WTC11 (cell line): ENCODE measurements at regions not wholly inside any gene's neighbourhood (a gene's known extent, or its start where the extent isn't known, plus 50 kb on each side); places are given as distances from the start of the nearest gene placed in this dataset.

Source experiments
- ATAC-seq: fragments of 200-7000 bp; cut with Tn5 transposase; 2 replicates; pipeline ENCODE4 v1.10.0; 2021; ENCODE audit warnings: mild to moderate bottlenecking, moderate library complexity
- CTCF ChIA-PET: fragments of 300-600 bp; sonication (Branson Sonifier 250); formaldehyde crosslinking; loops from one replicate; lab custom pipeline; 2021; ENCODE audit warnings: antibody characterized with exemption; lab: Charles Lee
- POLR2A ChIA-PET: fragments of 350-600 bp; sonication (Branson Sonifier 250); formaldehyde crosslinking; loops from one replicate; lab custom pipeline; 2021; ENCODE audit warnings: antibody characterized with exemption; lab: Charles Lee
- DNase-seq: peaks from one replicate; pipeline ENCODE4 v3.0.0; 2021; ENCODE audit warnings: low spot score
- H3K27ac Mint-ChIP-seq: 2 replicates; pipeline ENCODE4 v1.8.0; 2021; ENCODE audit warnings: mixed read lengths
- H3K27me3 Mint-ChIP-seq: 2 replicates; pipeline ENCODE4 v1.8.0; 2021; ENCODE audit warnings: low read depth, mild to moderate bottlenecking, moderate library complexity, mixed read lengths
- H3K36me3 Mint-ChIP-seq: 2 replicates; pipeline ENCODE4 v1.8.0; 2021; ENCODE audit warnings: mixed read lengths
- H3K4me1 Mint-ChIP-seq: 2 replicates; pipeline ENCODE4 v1.8.0; 2022; ENCODE audit warnings: mixed read lengths
- H3K4me3 Mint-ChIP-seq: 2 replicates; pipeline ENCODE4 v1.8.0; 2021; ENCODE audit warnings: mild to moderate bottlenecking, moderate library complexity, mixed read lengths
- H3K9me3 Mint-ChIP-seq: 2 replicates; pipeline ENCODE4 v1.8.0; 2021; ENCODE audit warnings: mixed read lengths
- ARID4B ChIP-seq: sonication (generic); formaldehyde crosslinking; IDR thresholded peaks from 2 replicates; pipeline ENCODE4 v1.8.0; 2023; ENCODE audit warnings: missing genetic modification reagents, mild to moderate bottlenecking, borderline replicate concordance
- CTCF ChIP-seq: fragments of 200-600 bp; IDR thresholded peaks from 2 replicates; pipeline ENCODE4 v1.8.0; 2022; ENCODE audit warnings: antibody characterized with exemption
- E2F1 ChIP-seq: sonication (generic); formaldehyde crosslinking; IDR thresholded peaks from 2 replicates; pipeline ENCODE4 v1.8.0; 2022; ENCODE audit warnings: mild to moderate bottlenecking, missing genetic modification reagents
- ELF4 ChIP-seq: sonication (generic); formaldehyde crosslinking; IDR thresholded peaks from 2 replicates; pipeline ENCODE4 v1.8.1; 2022; ENCODE audit warnings: low read depth, mild to moderate bottlenecking, moderate library complexity, missing genetic modification reagents
- GTF2I ChIP-seq: fragments of 250-450 bp; sonication (Bioruptor Pico); conservative IDR thresholded peaks from 2 replicates; pipeline ENCODE4 v1.4.0; 2021; ENCODE audit warnings: mild to moderate bottlenecking
- IRF1 ChIP-seq: sonication (generic); formaldehyde crosslinking; IDR thresholded peaks from 2 replicates; pipeline ENCODE4 v1.8.0; 2023; ENCODE audit warnings: missing genetic modification reagents
- MXD4 ChIP-seq: fragments of 250-450 bp; sonication (Bioruptor Pico); IDR thresholded peaks from 2 replicates; pipeline ENCODE4 v1.8.0; 2021; ENCODE audit warnings: mild to moderate bottlenecking, moderate library complexity, borderline replicate concordance
- NFATC4 ChIP-seq: fragments of 250-450 bp; sonication (Bioruptor Pico); IDR thresholded peaks from 2 replicates; pipeline ENCODE4 v1.9.0; 2021; ENCODE audit warnings: mild to moderate bottlenecking
- PRDM15 ChIP-seq: sonication (generic); formaldehyde crosslinking; IDR thresholded peaks from 2 replicates; pipeline ENCODE4 v1.8.0; 2022; ENCODE audit warnings: missing genetic modification reagents
- PRRX2 ChIP-seq: fragments of 250-450 bp; sonication (Bioruptor Pico); IDR thresholded peaks from 2 replicates; pipeline ENCODE4 v1.8.0; 2021; ENCODE audit warnings: mild to moderate bottlenecking
- ZNF232 ChIP-seq: sonication (generic); formaldehyde crosslinking; IDR thresholded peaks from 2 replicates; pipeline ENCODE4 v1.8.0; 2022; ENCODE audit warnings: mild to moderate bottlenecking, missing genetic modification reagents
- TF ChIP-seq, protein P1 (sequence below): fragments of 250-450 bp; sonication (Bioruptor Pico); IDR thresholded peaks from 2 replicates; pipeline ENCODE4 v1.8.0; 2021; ENCODE audit warnings: mild to moderate bottlenecking
- TF ChIP-seq, protein P2 (sequence below): sonication (generic); formaldehyde crosslinking; conservative IDR thresholded peaks from 2 replicates; pipeline ENCODE4 v1.8.1; 2023; ENCODE audit warnings: mild to moderate bottlenecking, low read depth, missing genetic modification reagents, moderate library complexity
- TF ChIP-seq, protein P3 (sequence below): sonication (generic); formaldehyde crosslinking; IDR thresholded peaks from 2 replicates; pipeline ENCODE4 v1.8.1; 2023; ENCODE audit warnings: mild to moderate bottlenecking, missing genetic modification reagents, moderate library complexity

DNA sequence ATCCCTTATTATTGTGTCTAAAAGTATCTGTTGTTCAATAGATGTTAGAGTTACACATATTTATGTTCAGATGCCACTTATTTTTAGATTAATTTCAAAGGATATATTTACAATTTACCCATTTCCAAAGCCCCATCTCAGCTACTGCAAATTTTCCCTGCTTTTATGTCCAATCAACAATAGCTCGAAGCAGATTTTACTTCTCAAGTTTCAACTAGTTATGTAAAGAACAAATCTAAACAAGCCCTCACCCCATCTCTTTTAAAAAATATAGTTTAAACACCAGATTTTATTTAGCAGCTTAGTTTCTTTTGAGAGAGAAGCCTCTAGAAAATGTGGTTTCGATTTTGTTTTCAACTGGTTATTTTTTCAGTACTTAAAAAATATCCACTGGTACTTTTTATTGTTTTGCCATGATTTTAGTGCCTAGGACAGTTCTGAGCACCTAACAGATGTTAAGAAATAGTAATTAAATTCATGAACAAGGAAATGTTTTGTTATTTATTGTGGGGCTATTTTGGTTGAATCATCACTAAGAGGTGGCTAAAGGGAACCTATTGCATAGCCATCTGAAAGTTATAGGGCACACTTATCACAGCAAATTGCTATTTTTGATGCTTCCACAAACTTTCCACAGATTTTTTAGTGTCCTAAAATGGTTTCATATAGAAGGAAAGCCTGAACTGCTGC is 96.2 kb upstream of the BMP4 start:
- Mint-ChIP-seq H3K9me3 (no peaks in the 10 kb centered on the region), H3K36me3 (no peaks in the 10 kb centered on the region), H3K4me3 (no peak overlapping the region), H3K4me1 (no peaks in the 10 kb centered on the region), H3K27me3 (no peaks in the 10 kb centered on the region), H3K27ac (no peak overlapping the region)
- TF ChIP-seq ARID4B (CRISPR knock-in tag) (no peak), PRRX2 (no peak), IRF1 (CRISPR knock-in tag) (no peak), ZNF232 (CRISPR knock-in tag) (no peak), GTF2I (CRISPR knock-in tag) (no peak), CTCF (no peak), PRDM15 (CRISPR knock-in tag) (no peak), NFATC4 (no peak), E2F1 (no peak), ELF4 (no peak), MXD4 (CRISPR knock-in tag) (no peak)
- TF ChIP-seq, protein P1, sequence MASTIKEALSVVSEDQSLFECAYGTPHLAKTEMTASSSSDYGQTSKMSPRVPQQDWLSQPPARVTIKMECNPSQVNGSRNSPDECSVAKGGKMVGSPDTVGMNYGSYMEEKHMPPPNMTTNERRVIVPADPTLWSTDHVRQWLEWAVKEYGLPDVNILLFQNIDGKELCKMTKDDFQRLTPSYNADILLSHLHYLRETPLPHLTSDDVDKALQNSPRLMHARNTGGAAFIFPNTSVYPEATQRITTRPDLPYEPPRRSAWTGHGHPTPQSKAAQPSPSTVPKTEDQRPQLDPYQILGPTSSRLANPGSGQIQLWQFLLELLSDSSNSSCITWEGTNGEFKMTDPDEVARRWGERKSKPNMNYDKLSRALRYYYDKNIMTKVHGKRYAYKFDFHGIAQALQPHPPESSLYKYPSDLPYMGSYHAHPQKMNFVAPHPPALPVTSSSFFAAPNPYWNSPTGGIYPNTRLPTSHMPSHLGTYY (CRISPR knock-in tag), result no peak
- TF ChIP-seq, protein P2, sequence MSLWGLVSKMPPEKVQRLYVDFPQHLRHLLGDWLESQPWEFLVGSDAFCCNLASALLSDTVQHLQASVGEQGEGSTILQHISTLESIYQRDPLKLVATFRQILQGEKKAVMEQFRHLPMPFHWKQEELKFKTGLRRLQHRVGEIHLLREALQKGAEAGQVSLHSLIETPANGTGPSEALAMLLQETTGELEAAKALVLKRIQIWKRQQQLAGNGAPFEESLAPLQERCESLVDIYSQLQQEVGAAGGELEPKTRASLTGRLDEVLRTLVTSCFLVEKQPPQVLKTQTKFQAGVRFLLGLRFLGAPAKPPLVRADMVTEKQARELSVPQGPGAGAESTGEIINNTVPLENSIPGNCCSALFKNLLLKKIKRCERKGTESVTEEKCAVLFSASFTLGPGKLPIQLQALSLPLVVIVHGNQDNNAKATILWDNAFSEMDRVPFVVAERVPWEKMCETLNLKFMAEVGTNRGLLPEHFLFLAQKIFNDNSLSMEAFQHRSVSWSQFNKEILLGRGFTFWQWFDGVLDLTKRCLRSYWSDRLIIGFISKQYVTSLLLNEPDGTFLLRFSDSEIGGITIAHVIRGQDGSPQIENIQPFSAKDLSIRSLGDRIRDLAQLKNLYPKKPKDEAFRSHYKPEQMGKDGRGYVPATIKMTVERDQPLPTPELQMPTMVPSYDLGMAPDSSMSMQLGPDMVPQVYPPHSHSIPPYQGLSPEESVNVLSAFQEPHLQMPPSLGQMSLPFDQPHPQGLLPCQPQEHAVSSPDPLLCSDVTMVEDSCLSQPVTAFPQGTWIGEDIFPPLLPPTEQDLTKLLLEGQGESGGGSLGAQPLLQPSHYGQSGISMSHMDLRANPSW (CRISPR knock-in tag), result no peak
- TF ChIP-seq, protein P3, sequence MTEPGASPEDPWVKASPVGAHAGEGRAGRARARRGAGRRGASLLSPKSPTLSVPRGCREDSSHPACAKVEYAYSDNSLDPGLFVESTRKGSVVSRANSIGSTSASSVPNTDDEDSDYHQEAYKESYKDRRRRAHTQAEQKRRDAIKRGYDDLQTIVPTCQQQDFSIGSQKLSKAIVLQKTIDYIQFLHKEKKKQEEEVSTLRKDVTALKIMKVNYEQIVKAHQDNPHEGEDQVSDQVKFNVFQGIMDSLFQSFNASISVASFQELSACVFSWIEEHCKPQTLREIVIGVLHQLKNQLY (CRISPR knock-in tag), result no peak
- no peak for DNase-seq
- ChIA-PET CTCF (interaction anchor here (2.1 kb wide), 1 partner anchor 276 kb away, joined by 4 read pairs; no protein-coding TSS in a partner anchor), POLR2A (no interaction called here)
- ATAC-seq, result no peak
